SJSA1 (cell line): ENCODE measurements at regions not wholly inside any gene's neighbourhood (a gene's known extent, or its start where the extent isn't known, plus 50 kb on each side); places are given as distances from the start of the nearest gene placed in this dataset.
"Not testable (repeated sequence)": the region's sequence is repeated elsewhere in the genome, so short reads cannot be mapped to it uniquely, and the experiment has no call there.

Source experiments
- DNase-seq, 2 experiments: peaks; one replicate each; pipeline ENCODE4 v3.0.0-alpha.2; 2015 to 2020; ENCODE audit warnings: low spot score in 2 of 2, low read depth in 1 of 2
- H3K27ac ChIP-seq: fragments of 250-450 bp; sonication (Bioruptor Pico); 2 replicates; pipeline ENCODE4 v1.5.1; 2020; ENCODE audit warnings: mild to moderate bottlenecking, moderate library complexity
- H3K27me3 ChIP-seq: fragments of 250-450 bp; sonication (Bioruptor Pico); replicated peaks from 2 replicates; pipeline ENCODE4 v1.5.1; 2020; ENCODE audit warnings: mild to moderate bottlenecking, moderate library complexity
- H3K36me3 ChIP-seq: fragments of 250-450 bp; sonication (Bioruptor Pico); 2 replicates; pipeline ENCODE4 v1.5.1; 2020; ENCODE audit warnings: mild to moderate bottlenecking
- H3K4me1 ChIP-seq: fragments of 250-450 bp; sonication (Bioruptor Pico); replicated peaks from 2 replicates; pipeline ENCODE4 v1.6.1; 2021; ENCODE audit warnings: mild to moderate bottlenecking
- H3K4me3 ChIP-seq: fragments of 250-450 bp; sonication (Bioruptor Pico); 2 replicates; pipeline ENCODE4 v1.5.1; 2020; ENCODE audit warnings: mild to moderate bottlenecking
- H3K9me3 ChIP-seq: fragments of 250-450 bp; sonication (Bioruptor Pico); replicated peaks from 2 replicates; pipeline ENCODE4 v1.5.1; 2020; ENCODE audit warnings: mild to moderate bottlenecking

- no peak for DNase-seq
- Histone ChIP-seq H3K4me1 (no peaks in the 10 kb centered on the region), H3K4me3 (no peak overlapping the region), H3K27ac (no peak overlapping the region), H3K9me3 (no peaks in the 10 kb centered on the region), H3K27me3 (no peaks in the 10 kb centered on the region), H3K36me3 (no peaks in the 10 kb centered on the region)
Observed at GRCh38 chr2:136715146-136715545, 50.2 kb upstream of the THSD7B start.

- no peaks in the 10 kb centered on the region for H3K4me1 ChIP-seq
- H3K27me3 ChIP-seq, result no peaks in the 10 kb centered on the region
- no peaks in the 10 kb centered on the region for H3K36me3 ChIP-seq
- H3K9me3 ChIP-seq, result no peaks in the 10 kb centered on the region
- DNase-seq, result no peak
- H3K27ac ChIP-seq, result no peak overlapping the region
- H3K4me3 ChIP-seq, result no peak overlapping the region
Observed at GRCh38 chr2:136714452-136714951, 50.8 kb upstream of the THSD7B start.

DNA sequence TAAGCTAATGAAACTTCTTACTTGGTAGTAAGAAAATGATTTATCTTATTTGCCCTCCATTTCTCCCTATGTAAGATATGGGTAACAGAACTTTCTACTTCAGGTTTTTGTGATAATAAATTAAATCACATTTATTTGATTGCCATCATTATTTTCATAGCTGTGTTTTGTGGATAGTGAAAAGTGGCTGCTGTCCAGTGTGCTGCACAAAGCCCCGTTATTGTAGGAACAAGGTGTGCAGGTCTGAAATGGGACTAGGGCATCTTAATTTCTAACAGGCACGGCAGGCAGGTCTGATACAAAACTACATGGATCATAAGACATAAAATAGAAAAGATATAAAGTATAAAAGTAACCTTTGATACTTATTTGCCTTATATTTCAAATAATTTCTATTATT lies 51.6 kb upstream of the THSD7B start:
- Histone ChIP-seq H3K4me3 (no peak overlapping the region), H3K36me3 (no peaks in the 10 kb centered on the region), H3K4me1 (no peaks in the 10 kb centered on the region), H3K27ac (no peak overlapping the region), H3K9me3 (no peaks in the 10 kb centered on the region), H3K27me3 (no peaks in the 10 kb centered on the region)
- no peak for DNase-seq

- H3K27me3 ChIP-seq, result no peaks in the 10 kb centered on the region
- DNase-seq, result no peak
- H3K36me3 ChIP-seq, result no peaks in the 10 kb centered on the region
- H3K9me3 ChIP-seq, result no peaks in the 10 kb centered on the region
- H3K27ac ChIP-seq, result no peak overlapping the region
- no peaks in the 10 kb centered on the region for H3K4me1 ChIP-seq
- H3K4me3 ChIP-seq, result no peak overlapping the region
Observed at GRCh38 chr2:136705336-136705735, 60.0 kb upstream of the THSD7B start.

GRCh38 chr2:136703214-136703613 lies 62.1 kb upstream of the THSD7B start:
- no peaks in the 10 kb centered on the region for H3K27me3 ChIP-seq
- H3K36me3 ChIP-seq, result no peaks in the 10 kb centered on the region
- no peak overlapping the region for H3K27ac ChIP-seq
- no peaks in the 10 kb centered on the region for H3K4me1 ChIP-seq
- no peak for DNase-seq
- H3K9me3 ChIP-seq, result no peaks in the 10 kb centered on the region
- H3K4me3 ChIP-seq, result no peak overlapping the region

GRCh38 chr2:136696438-136696837 lies 68.9 kb upstream of the THSD7B start:
- no peaks in the 10 kb centered on the region for H3K36me3 ChIP-seq
- no peaks in the 10 kb centered on the region for H3K4me1 ChIP-seq
- DNase-seq, result no peak
- no peak overlapping the region for H3K27ac ChIP-seq
- H3K9me3 ChIP-seq, result no peaks in the 10 kb centered on the region
- H3K27me3 ChIP-seq, result no peaks in the 10 kb centered on the region
- no peak overlapping the region for H3K4me3 ChIP-seq

GRCh38 chr2:136693966-136694365 lies 71.4 kb upstream of the THSD7B start:
- H3K4me1 ChIP-seq, result no peaks in the 10 kb centered on the region
- no peaks in the 10 kb centered on the region for H3K27me3 ChIP-seq
- no peak overlapping the region for H3K27ac ChIP-seq
- no peaks in the 10 kb centered on the region for H3K9me3 ChIP-seq
- no peak overlapping the region for H3K4me3 ChIP-seq
- no peak for DNase-seq
- no peaks in the 10 kb centered on the region for H3K36me3 ChIP-seq

- H3K36me3 ChIP-seq, H3K9me3 ChIP-seq, H3K27ac ChIP-seq, H3K4me1 ChIP-seq, H3K4me3 ChIP-seq, DNase-seq, H3K27me3 ChIP-seq: not testable (repeated sequence)
Observed at GRCh38 chr2:136680079-136680478, 85.3 kb upstream of the THSD7B start.

DNA sequence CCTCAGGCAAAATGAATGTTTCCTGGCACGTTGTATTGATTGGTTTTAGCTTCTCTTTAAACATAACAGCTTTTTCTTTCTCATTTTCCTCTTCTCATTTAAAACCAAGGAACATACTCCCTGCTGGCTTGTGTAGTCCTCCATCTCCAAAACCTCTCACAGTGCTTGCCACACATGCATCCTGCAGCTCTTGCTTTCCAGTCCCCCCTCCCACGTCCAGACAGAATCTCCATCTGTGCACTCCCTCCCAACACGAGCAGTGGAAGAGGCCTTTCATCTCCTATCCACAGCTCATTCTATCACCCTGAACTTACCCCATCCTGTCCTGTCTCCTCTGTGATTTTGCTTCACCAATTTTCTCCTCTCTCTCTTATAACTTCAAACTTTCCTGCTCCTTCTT lies 99.6 kb upstream of the THSD7B start:
- no peaks in the 10 kb centered on the region for H3K4me1 ChIP-seq
- no peaks in the 10 kb centered on the region for H3K36me3 ChIP-seq
- no peaks in the 10 kb centered on the region for H3K9me3 ChIP-seq
- DNase-seq, result no peak
- H3K27ac ChIP-seq, result no peak overlapping the region
- no peaks in the 10 kb centered on the region for H3K27me3 ChIP-seq
- H3K4me3 ChIP-seq, result no peak overlapping the region

- H3K9me3 ChIP-seq, result no peaks in the 10 kb centered on the region
- no peak overlapping the region for H3K27ac ChIP-seq
- H3K4me1 ChIP-seq, result no peaks in the 10 kb centered on the region
- H3K4me3 ChIP-seq, result no peak overlapping the region
- DNase-seq, result no peak
- no peaks in the 10 kb centered on the region for H3K27me3 ChIP-seq
- H3K36me3 ChIP-seq, result no peaks in the 10 kb centered on the region
Observed at GRCh38 chr2:136664713-136665405, 100.5 kb upstream of the THSD7B start.

DNA sequence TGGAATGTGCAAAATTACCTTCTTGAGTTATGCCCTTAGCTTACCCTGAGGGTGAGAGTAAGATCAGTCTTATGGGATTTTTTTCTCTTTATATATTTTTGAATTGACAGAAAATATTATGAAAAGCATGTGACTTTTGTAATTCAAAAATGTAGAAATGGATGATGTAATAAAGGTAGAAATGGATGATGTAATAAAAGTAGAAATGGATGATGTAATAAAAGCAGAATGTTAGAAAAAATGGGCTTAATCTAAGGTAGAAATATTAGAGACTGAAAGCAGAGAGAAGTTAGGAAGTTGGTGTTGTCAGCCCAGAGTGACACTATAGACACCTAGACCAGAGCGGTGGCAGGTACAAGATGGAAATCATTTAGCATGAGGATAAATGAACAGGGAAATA lies 107.1 kb upstream of the THSD7B start:
- H3K36me3 ChIP-seq, result no peaks in the 10 kb centered on the region
- H3K27ac ChIP-seq, result no peak overlapping the region
- H3K9me3 ChIP-seq, result no peaks in the 10 kb centered on the region
- no peak overlapping the region for H3K4me3 ChIP-seq
- no peaks in the 10 kb centered on the region for H3K4me1 ChIP-seq
- DNase-seq, result no peak
- H3K27me3 ChIP-seq, result no peaks in the 10 kb centered on the region

DNA sequence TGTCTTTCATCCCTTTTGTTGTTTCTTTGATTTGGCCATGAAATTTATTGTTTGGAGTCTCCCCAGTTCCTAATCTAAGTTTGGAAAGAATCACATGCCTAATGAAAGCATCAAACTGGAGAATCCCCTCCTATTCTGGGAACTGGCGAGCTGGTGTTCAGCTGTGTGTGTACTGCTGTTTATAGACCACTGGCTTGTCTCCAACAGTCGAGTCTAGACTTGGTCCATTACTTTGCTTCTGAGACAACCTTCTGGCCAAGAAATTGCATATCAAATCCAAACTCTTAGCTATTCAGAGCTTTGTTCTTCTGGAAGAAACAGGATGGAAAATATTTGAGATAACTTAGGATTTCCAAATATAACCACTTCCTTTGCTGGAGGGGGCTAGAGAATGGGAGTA lies 111.5 kb upstream of the THSD7B start:
- no peaks in the 10 kb centered on the region for H3K27me3 ChIP-seq
- no peaks in the 10 kb centered on the region for H3K9me3 ChIP-seq
- H3K36me3 ChIP-seq, result no peaks in the 10 kb centered on the region
- DNase-seq, result no peak
- no peak overlapping the region for H3K27ac ChIP-seq
- H3K4me3 ChIP-seq, result no peak overlapping the region
- H3K4me1 ChIP-seq, result no peaks in the 10 kb centered on the region

GRCh38 chr2:136651456-136652010 lies 113.8 kb upstream of the THSD7B start:
- no peak overlapping the region for H3K4me3 ChIP-seq
- H3K27ac ChIP-seq, result no peak overlapping the region
- H3K27me3 ChIP-seq, result no peaks in the 10 kb centered on the region
- H3K36me3 ChIP-seq, result no peaks in the 10 kb centered on the region
- no peak for DNase-seq
- no peaks in the 10 kb centered on the region for H3K4me1 ChIP-seq
- H3K9me3 ChIP-seq, result no peaks in the 10 kb centered on the region

GRCh38 chr2:136647039-136647438 lies 118.3 kb upstream of the THSD7B start:
- no peaks in the 10 kb centered on the region for H3K4me1 ChIP-seq
- no peak overlapping the region for H3K27ac ChIP-seq

More at GRCh38 chr2:136647039-136647438, 118.3 kb upstream of the THSD7B start:
- no peak overlapping the region for H3K4me3 ChIP-seq
- no peaks in the 10 kb centered on the region for H3K9me3 ChIP-seq
- no peaks in the 10 kb centered on the region for H3K27me3 ChIP-seq
- no peak for DNase-seq
- H3K36me3 ChIP-seq, result no peaks in the 10 kb centered on the region
